Erythroblast (primary cell): ENCODE measurements at regions not wholly inside any gene's neighbourhood (a gene's known extent, or its start where the extent isn't known, plus 50 kb on each side); places are given as distances from the start of the nearest gene placed in this dataset.
"Not testable (repeated sequence)": the region's sequence is repeated elsewhere in the genome, so short reads cannot be mapped to it uniquely, and the experiment has no call there.

Source experiments
- DNase-seq, 2 experiments: peaks; one replicate each; lab custom pipeline; 2025; lab: John Stamatoyannopoulos, UW
- GATA1 ChIP-seq: IDR thresholded peaks from 2 replicates; pipeline ENCODE4 v1.6.1; 2011; ENCODE audit warnings: low read depth, mild to moderate bottlenecking, control low read depth, low read length, moderate library complexity
- POLR2A ChIP-seq: IDR thresholded peaks from 2 replicates; pipeline ENCODE4 v1.6.1; 2011; ENCODE audit warnings: mild to moderate bottlenecking, low read length

- TF ChIP-seq GATA1, result no peak
- TF ChIP-seq POLR2A, result no peak
- no peak for DNase-seq
Observed at GRCh38 chr7:42596737-42597136, 315.1 kb downstream of the C7orf25 start.

- DNase-seq, result no peak
- no peak for TF ChIP-seq POLR2A
- TF ChIP-seq GATA1, result no peak
Observed at GRCh38 chr7:42593860-42594259, 318.0 kb downstream of the C7orf25 start.

DNA sequence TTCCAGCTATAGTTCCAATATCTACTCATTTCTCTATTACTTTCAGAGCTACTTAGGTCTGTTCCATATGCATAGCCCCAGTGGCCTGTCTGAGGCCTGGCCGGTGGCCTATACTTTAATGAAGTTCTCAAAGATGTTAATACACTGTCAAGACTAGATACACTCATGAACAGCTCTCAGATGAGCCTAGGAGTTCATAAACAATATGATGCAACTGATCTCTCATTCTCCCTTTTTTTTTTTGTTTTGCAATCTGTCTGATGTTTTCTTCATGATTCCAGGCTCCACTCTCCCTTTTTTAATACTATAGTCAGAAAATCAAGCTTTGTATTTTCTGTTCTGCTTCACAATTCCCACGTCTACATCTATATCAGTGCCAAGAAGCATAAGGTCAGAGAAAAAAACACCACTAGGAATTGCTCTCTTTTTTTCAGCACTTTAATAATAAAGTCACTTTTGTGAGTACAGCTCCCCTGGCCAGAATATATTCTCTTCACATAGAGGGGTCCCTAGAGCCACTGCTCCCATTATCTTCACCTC lies 321.0 kb downstream of the C7orf25 start:
- no peak for DNase-seq
- TF ChIP-seq GATA1 (no peak), POLR2A (no peak)

GRCh38 chr7:42588876-42589275 lies 323.0 kb downstream of the C7orf25 start:
- TF ChIP-seq POLR2A (no peak), GATA1 (no peak)
- no peak for DNase-seq

DNA sequence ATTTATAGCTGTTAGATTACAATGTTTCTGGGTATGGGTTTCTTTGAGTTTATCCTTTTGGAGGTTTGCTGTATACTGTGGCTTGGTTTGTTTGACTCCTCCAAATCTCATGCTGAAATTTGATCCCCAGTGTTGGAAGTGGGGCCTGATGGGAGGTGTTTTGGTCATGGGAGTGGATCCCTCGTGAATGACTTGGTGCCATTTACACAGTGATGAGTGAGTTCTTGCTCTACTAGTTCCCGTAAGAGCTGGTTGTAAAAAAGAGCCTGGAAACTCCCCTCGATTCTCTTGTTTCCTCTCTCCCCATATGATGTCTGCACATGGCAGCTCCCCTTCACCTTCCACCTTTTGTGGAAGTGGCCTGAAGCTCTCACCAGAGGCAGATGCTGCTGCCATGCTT lies 324.1 kb downstream of the C7orf25 start:
- TF ChIP-seq GATA1, result no peak
- TF ChIP-seq POLR2A, result no peak
- no peak for DNase-seq

DNA sequence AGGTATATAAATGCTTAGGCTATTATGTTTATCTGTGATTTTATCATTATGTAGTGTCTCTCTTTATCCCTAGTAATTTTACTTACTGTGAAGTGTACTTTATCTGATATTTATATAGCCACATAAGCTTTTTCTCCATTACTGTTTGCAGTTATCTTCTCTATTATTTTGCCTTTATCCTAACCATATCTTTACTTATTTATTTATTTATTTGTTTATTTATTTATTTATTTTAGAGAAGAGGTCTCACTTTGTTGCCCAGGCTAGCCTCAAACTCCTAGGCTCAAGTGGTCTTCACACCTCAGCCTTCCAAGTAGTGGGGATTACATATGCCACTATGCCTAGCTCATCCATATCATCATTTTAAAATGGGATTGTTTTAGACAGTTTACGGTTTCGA lies 331.8 kb downstream of the C7orf25 start:
- DNase-seq, result no peak
- TF ChIP-seq GATA1 (no peak), POLR2A (no peak)

DNA sequence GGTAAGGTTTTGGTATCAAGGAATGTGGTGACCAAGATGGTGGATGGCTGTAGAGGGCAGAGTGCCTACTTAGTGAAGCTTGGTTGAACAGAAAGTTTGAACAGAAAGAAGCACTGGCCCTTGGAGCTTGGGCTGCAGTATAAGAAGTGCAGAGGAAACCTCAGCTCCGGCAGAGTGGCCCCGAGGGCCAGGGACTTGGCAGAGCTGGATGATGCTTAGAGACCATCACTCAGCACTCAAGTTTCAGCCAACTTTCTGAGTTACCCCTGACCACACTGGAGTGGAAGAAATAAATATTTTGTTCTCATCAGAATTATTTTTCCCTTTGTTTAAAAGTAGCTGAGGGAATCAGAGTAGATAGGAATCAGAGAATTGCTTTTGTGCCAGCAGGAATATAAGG lies 336.7 kb downstream of the C7orf25 start:
- TF ChIP-seq GATA1 (no peak), POLR2A (no peak)
- DNase-seq, result no peak

DNA sequence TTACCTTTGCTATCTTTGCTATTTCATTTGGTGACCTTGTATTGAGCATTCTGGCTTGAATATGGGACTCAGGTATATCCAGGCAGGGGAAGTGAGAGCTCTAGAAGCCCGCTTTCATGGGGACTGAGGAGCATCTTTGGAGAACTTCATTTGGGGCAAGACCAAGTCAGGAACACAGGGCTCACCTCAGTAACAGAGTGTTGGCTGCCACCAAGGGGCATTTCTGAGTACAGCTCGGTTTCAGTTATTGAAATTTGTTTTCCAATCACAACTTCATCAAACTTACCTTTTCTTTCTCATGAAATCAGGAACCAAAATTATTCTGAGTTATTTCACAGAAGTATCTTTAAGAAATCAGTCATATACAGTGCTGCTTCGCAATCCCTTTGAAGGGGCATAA lies 337.2 kb downstream of the C7orf25 start:
- DNase-seq, result no peak

DNA sequence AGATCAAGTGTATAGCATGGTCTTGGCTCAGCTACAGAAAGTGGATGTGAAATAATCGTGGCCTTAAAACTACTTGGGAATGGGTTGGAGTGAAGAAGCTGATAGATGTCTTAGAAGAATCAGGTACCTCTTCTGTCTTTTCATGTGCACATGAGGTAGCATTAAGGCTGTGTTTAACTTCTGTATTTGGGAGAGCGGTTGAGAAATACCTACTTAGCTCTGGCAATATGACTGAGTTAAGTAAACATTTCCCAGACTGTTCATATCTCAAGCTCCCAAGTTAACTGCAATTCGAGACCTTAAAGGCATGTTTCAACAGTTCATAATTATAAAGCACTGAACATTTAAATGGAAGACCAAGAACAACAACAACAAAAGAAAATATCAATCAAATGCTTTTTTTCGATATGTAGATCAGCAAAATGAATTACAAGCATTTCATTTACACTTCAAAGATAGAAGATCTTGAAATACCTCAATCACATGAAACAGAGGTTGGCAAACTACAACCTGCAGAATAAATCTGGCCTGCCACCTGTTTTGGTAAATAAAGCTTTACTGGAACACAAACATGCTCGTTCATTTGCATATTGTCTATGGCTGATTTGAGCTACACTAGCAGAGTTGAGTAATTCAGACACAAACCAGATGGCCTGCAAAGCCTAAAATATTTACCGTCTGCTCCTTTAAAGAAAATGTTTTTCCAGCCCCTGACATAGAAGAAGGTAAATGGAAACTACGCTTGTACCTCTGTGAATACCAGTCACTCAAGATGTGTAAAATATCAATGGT lies 337.1 kb upstream of the GLI3 start:
- no peak for DNase-seq

More for the DNA sequence above, 337.2 kb downstream of the C7orf25 start:
- TF ChIP-seq POLR2A (no peak), GATA1 (no peak)

GRCh38 chr7:42572561-42572960 lies 335.6 kb upstream of the GLI3 start:
- TF ChIP-seq POLR2A (no peak), GATA1 (no peak)
- no peak for DNase-seq

More for the DNA sequence above, 337.1 kb upstream of the GLI3 start:
- TF ChIP-seq POLR2A, result no peak
- no peak for TF ChIP-seq GATA1

- no peak for TF ChIP-seq POLR2A
- TF ChIP-seq GATA1, result no peak
- no peak for DNase-seq
Observed at GRCh38 chr7:42572056-42572455, 335.0 kb upstream of the GLI3 start.

- TF ChIP-seq GATA1 (no peak), POLR2A (no peak)
- no peak for DNase-seq
Observed at GRCh38 chr7:42570944-42571343, 333.9 kb upstream of the GLI3 start.

GRCh38 chr7:42567051-42567450 lies 330.0 kb upstream of the GLI3 start:
- DNase-seq, result no peak
- TF ChIP-seq POLR2A, result no peak
- TF ChIP-seq GATA1, result no peak

GRCh38 chr7:42561797-42562196 lies 324.8 kb upstream of the GLI3 start:
- DNase-seq, result no peak
- no peak for TF ChIP-seq POLR2A
- no peak for TF ChIP-seq GATA1

- no peak for TF ChIP-seq GATA1
- TF ChIP-seq POLR2A, result no peak
- DNase-seq, result no peak
Observed at GRCh38 chr7:42560866-42561265, 323.9 kb upstream of the GLI3 start.

DNA sequence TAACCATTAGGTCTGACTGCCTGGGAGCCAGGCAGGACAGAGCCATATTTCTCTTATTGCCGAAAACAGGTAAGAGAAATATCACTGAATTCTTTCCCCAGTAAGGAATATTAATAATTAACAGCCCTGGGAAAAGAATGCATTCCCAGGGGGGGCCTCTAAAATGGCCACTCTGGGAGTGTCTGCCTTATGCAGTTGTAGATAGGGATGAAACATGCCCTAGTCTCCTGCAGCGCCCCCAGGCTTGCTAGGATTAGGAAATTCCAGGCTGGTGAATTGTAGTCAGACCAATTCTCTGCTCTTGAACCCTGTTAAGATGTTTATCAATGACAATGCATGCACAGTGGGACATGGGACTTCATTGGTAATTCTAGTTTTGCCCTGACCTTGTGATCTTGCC lies 317.9 kb upstream of the GLI3 start:
- not testable (repeated sequence) for DNase-seq
